Ecto neural progenitor cell (in vitro differentiated cells): ENCODE measurements at regions not wholly inside any gene's neighbourhood (a gene's known extent, or its start where the extent isn't known, plus 50 kb on each side); places are given as distances from the start of the nearest gene placed in this dataset.

Source experiments
- DNase-seq: peaks from one replicate; pipeline ENCODE4 v3.0.0-alpha.2; 2018; ENCODE audit warnings: low spot score

DNA sequence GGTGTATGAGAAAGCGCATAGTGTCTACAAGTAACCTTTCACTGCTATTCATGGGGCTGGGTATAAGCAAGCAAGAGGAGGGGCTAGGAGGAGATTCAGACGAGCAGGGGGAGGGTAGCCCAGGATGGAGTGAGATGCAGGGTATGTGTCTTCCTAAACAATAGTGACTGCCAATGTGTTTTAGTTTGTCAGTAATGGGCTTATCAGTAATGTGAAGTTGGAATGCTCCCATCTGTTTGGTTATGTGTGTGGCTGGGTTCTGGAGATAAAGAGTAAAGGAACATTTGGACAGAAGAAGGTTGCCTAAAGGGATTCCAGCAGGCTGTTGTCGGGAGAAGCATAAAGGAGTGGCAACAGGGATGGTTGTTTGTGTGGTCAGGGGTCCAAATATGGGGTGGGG is 62.7 kb upstream of the EZR start:
- peak; percentile 22 for DNase-seq

DNA sequence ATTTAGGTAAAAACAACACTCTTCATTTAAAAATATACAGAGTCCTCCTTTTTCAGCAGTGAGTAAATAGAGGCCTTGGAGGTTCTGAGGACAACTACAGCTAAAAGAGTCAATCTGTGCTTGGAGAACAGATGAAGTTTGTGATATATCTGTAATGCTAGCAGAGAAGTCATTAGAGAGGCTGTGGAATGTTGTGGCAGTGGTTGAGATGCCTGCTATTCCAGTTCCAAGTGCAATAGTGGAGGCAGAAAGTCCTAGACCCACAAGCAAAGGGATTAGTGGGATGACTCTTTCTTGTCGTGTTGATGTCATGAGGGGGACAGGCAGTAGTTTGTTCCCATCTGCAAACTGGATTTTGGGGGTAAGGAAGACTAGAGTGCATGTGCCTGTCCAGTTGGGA is 62.1 kb upstream of the EZR start:
- DNase-seq: peak; percentile 7

DNA sequence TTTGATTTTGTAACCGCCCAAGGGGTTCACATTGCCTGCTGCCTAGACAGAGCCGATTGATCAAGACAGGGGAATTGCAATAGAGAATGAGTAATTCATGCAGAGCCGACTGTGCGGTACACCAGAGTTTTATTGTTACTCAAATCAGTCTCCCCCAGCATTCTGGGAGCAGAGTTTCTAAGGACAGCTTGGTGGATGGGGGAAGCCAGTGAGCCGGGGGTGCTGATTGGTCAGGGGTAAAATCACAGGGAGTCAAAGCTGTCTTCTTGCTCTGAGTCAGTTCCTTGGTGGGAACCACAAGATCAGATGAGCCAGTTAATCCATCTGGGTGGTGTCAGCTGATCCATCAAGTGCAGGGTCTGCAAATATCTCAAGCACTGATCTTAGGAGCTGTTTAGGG is 60.0 kb upstream of the EZR start:
- no peak for DNase-seq

DNA sequence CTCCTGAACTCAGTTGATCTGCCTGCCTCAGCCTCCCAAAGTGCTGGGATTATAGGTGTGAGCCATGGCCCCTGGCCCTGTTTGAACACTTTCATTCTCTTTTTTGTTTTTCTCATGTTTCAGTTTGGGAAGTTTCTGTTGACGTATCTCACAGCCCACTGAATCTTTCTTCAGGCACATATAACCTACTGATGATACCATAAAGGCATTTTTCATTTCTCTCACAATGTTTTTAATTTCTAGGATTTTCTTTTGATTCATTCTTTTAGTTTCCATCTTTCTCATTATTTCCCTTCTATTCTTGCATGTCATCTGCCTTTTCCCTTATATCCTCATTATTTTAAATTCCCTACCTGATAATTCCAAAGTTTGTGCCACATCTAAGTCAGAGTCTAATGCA is 58.5 kb upstream of the EZR start:
- no peak for DNase-seq

DNA sequence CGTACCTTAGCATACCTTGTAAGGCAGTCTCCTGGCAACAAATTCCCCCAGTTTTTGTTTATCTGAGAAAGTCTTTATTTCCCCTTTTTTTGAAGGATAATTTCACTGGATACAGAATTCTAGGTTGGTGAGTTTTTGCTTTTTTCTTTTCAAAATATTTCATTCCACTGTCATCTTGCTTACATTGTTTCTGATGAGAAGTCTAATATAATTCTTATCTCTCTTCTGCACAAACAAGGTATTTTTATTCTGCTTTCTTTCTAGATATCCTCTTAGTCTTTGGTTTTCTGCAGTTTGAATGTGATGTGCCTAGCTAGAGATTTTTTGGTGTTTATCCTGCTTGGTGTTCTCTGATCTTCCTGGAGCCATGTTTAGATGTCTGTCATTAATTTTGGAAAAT is 57.7 kb upstream of the EZR start:
- DNase-seq: no peak

DNA sequence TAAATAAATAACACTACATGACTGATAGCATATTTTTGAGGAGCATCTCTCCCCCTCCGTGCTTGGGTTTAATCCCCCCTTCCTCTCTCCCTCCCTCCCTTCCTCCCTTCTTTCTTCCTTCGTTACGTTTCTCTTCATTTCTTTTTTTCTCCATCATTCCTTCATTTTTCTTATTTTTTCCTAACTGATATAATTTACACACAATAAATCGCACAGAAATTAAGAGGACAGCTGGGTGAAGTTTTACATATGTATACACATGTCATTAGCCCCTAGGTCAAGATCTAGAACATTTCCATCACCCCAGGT is 51.4 kb upstream of the EZR start:
- DNase-seq: no peak

DNA sequence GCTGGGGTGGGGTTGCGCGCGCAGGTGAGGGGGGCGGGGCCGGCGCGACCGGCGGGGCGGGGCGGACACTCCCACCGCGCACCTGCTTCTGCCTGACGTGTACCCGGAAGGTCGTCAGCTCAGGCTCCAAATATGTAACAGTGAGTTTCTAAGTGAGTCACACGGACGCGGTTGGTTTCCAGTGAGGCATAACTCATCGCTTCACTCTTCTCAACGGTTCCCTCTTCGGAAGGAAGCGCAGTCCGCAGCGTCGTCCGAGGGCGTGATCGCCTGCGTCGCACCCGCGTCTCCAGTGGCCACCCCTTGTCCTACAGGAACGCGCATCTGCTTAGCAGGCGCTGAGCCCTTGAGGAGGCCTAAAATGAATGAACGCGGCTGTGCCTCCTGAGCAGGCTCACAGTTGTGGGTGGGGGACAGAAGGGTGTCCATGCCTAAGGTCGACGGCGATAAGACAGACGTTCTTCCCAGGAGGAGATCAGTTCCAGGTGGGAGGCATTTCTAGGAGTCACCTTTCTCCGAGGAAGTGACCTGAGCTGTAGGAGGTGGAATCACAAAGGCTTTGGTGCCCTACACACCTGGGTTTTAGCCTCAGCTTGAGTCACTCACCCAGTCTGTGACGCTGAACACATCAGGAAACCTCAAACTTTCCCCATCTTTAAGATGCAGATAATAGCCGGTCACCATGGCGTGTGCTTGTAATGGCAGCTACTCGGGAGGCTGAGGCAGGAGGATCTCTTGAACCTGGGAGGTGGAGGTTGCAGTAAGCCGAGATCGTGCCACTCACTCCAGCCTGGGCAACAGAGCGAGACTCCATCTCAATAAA is 50.9 kb upstream of the EZR start:
- DNase-seq: no peak

DNA sequence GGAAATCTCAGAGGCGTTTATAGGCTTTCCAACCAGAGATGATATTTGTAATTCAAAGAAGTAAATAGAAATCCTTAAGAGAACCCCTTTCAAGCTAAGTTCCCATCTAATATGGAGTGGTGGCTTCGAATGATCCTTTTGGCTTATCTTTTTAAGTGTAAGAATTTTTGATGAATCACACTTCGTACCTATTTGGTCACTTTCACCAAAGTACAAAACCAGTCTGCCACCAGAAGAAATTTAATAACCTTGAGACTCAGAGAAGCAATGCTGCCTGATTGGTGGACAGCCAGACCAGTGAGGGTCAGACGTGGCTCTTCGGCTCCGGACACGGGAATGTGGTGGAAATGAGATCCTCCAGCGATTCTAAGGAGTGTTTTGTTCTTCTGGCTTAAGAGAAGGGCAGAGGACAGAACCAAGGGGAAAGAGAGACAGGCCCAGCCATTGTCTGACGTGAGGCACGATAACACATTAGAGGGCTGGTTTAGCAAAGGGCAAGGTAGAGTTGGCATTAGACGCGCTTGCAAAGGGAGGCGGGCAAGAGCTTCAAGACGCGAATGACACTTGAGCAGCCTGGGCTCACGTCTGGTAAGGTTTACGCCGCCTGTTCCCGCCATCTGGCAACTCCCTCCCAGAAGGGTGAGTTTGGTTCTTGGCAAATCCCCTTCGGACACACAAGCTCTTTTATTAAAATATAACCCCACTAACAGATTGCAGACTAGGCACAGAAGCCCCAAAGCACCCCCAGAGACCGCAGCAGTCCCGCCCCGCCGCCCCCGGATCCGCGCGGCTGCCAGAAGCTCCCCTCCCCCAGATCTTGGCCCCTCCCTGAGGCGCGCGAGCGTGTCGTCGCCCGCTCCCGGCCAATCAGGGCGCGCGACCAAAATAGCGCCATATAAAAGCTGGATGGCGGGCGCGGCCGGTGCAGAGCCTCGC is 50.0 kb upstream of the EZR start:
- peak; percentile 94 for DNase-seq
